H1 (cell line): ENCODE measurements at regions not wholly inside any gene's neighbourhood (a gene's known extent, or its start where the extent isn't known, plus 50 kb on each side); places are given as distances from the start of the nearest gene placed in this dataset.

Source experiments
- CREB1 ChIP-seq: IDR thresholded peaks from 2 replicates; pipeline ENCODE4 v1.6.1; 2012; ENCODE audit warnings: inconsistent platforms
- PHF8 ChIP-seq: fragments of 200-600 bp; sonication (generic); conservative IDR thresholded peaks from 2 replicates; pipeline ENCODE4 v1.7.1; 2012; ENCODE audit warnings: low read depth, mild to moderate bottlenecking, inconsistent platforms, low read length, moderate library complexity
- SP4 ChIP-seq: IDR thresholded peaks from 2 replicates; pipeline ENCODE4 v1.6.1; 2012; ENCODE audit warnings: low read length, inconsistent platforms
- SRF ChIP-seq: IDR thresholded peaks from 2 replicates; pipeline ENCODE4 v1.6.1; 2011; ENCODE audit warnings: mild to moderate bottlenecking, low read depth, low read length, moderate library complexity

GRCh38 chr17:20774472-20775135, 195.1 kb downstream of the CDRT15L2 start (continued):
- TF ChIP-seq PHF8 (no peak), SRF (no peak), SP4 (no peak), CREB1 (no peak)
